IPS DF 6.9 (cell line): ENCODE measurements at regions not wholly inside any gene's neighbourhood (a gene's known extent, or its start where the extent isn't known, plus 50 kb on each side); places are given as distances from the start of the nearest gene placed in this dataset.

Experiments used
- DNase-seq: peaks from one replicate; pipeline ENCODE4 v3.0.0-alpha.2; 2013; ENCODE audit warnings: low read depth, low spot score
- H3K27ac ChIP-seq: one replicate; pipeline ENCODE4 v1.5.1; 2013; ENCODE audit warnings: low read length, control low read depth
- H3K27me3 ChIP-seq: 2 replicates; pipeline ENCODE4 v1.6.1; 2013; ENCODE audit warnings: mild to moderate bottlenecking, low read length; ENCODE audit not compliant: control insufficient read depth, insufficient read depth
- H3K36me3 ChIP-seq: 2 replicates; pipeline ENCODE4 v1.6.1; 2013; ENCODE audit warnings: low read length; ENCODE audit not compliant: control insufficient read depth, insufficient read depth
- H3K4me1 ChIP-seq: 2 replicates; pipeline ENCODE4 v1.6.1; 2013; ENCODE audit warnings: low read length; ENCODE audit not compliant: control insufficient read depth, insufficient read depth
- H3K4me3 ChIP-seq: 2 replicates; pipeline ENCODE4 v1.5.1; 2013; ENCODE audit warnings: mild to moderate bottlenecking, low read length
- H3K9me3 ChIP-seq: 2 replicates; pipeline ENCODE4 v1.6.1; 2013; ENCODE audit warnings: low read length, inconsistent platforms; ENCODE audit not compliant: control insufficient read depth, insufficient read depth
- WGBS: extraction: QIAGEN DNeasy Blood & Tissue Kit; methylation state at CpG from one replicate; pipeline ENCODE4 v1.1.7; 2013; ENCODE audit warnings: mixed read lengths, missing lambda C conversion rate; ENCODE audit not compliant: insufficient read length, insufficient coverage; 5-methylcytosine and 5-hydroxymethylcytosine counted together

- H3K27me3 ChIP-seq = no peaks in the 10 kb centered on the region
- no peak overlapping the region for H3K4me3 ChIP-seq
- H3K4me1 ChIP-seq = peaks cover 2% of the 10 kb centered on the region; the same call in 1 of the 2 replicates
- H3K36me3 ChIP-seq = no peaks in the 10 kb centered on the region
- WGBS = no CpG with 5 or more reads among the region's 10 CpGs
- no peak for DNase-seq
- H3K9me3 ChIP-seq = no peaks in the 10 kb centered on the region
- H3K27ac ChIP-seq = no peak overlapping the region
These were observed 253.0 kb upstream of the ADAMTS9 start for GRCh38 chr3:64940596-64941348.

- Histone ChIP-seq H3K27ac (no peak overlapping the region), H3K36me3 (no peaks in the 10 kb centered on the region), H3K9me3 (no peaks in the 10 kb centered on the region), H3K27me3 (no peaks in the 10 kb centered on the region), H3K4me3 (no peak overlapping the region), H3K4me1 (no peaks in the 10 kb centered on the region)
- no peak for DNase-seq
- no CpG with 5 or more reads among the region's 10 CpGs for WGBS
These were observed 252.1 kb upstream of the ADAMTS9 start for GRCh38 chr3:64939747-64940450.

GRCh38 chr3:64939309-64939708, 251.5 kb upstream of the ADAMTS9 start:
- Histone ChIP-seq H3K4me3 (no peak overlapping the region), H3K4me1 (no peaks in the 10 kb centered on the region), H3K9me3 (no peaks in the 10 kb centered on the region), H3K27me3 (no peaks in the 10 kb centered on the region), H3K36me3 (no peaks in the 10 kb centered on the region), H3K27ac (no peak overlapping the region)
- WGBS = no CpG with 5 or more reads among the region's 2 CpGs
- DNase-seq = no peak

GRCh38 chr3:64936556-64936955, 248.8 kb upstream of the ADAMTS9 start:
- no peaks in the 10 kb centered on the region for H3K27me3 ChIP-seq
- H3K4me1 ChIP-seq = no peaks in the 10 kb centered on the region
- no CpG with 5 or more reads among the region's 1 CpG for WGBS

GRCh38 chr3:64935971-64936370, 248.2 kb upstream of the ADAMTS9 start:
- no peak for DNase-seq
- no peak overlapping the region for H3K27ac ChIP-seq
- H3K27me3 ChIP-seq = no peaks in the 10 kb centered on the region
- no peaks in the 10 kb centered on the region; the same call in 1 of the 2 replicates for H3K9me3 ChIP-seq
- no peaks in the 10 kb centered on the region for H3K36me3 ChIP-seq
- no peaks in the 10 kb centered on the region for H3K4me1 ChIP-seq
- WGBS = no CpG with 5 or more reads among the region's 2 CpGs
- no peak overlapping the region for H3K4me3 ChIP-seq

More at GRCh38 chr3:64936556-64936955, 248.8 kb upstream of the ADAMTS9 start:
- H3K9me3 ChIP-seq = no peaks in the 10 kb centered on the region; the same call in 1 of the 2 replicates
- no peak for DNase-seq
- no peak overlapping the region for H3K4me3 ChIP-seq
- no peak overlapping the region for H3K27ac ChIP-seq
- H3K36me3 ChIP-seq = no peaks in the 10 kb centered on the region

GRCh38 chr3:64932666-64933342, 245.0 kb upstream of the ADAMTS9 start:
- Histone ChIP-seq H3K4me3 (no peak overlapping the region), H3K27me3 (no peaks in the 10 kb centered on the region)
- no CpG with 5 or more reads among the region's 8 CpGs for WGBS

GRCh38 chr3:64932016-64932518, 244.3 kb upstream of the ADAMTS9 start:
- H3K27ac ChIP-seq = no peak overlapping the region
- H3K4me3 ChIP-seq = no peak overlapping the region
- no CpG with 5 or more reads among the region's 2 CpGs for WGBS
- DNase-seq = no peak
- H3K36me3 ChIP-seq = no peaks in the 10 kb centered on the region
- no peaks in the 10 kb centered on the region for H3K27me3 ChIP-seq
- no peaks in the 10 kb centered on the region; the same call in 1 of the 2 replicates for H3K9me3 ChIP-seq
- H3K4me1 ChIP-seq = no peaks in the 10 kb centered on the region

More at GRCh38 chr3:64932666-64933342, 245.0 kb upstream of the ADAMTS9 start:
- Histone ChIP-seq H3K36me3 (no peaks in the 10 kb centered on the region), H3K27ac (no peak overlapping the region), H3K9me3 (no peaks in the 10 kb centered on the region; the same call in 1 of the 2 replicates), H3K4me1 (no peaks in the 10 kb centered on the region)
- no peak for DNase-seq

- no peaks in the 10 kb centered on the region for H3K4me1 ChIP-seq
- WGBS = no CpG with 5 or more reads among the region's 2 CpGs
- no peaks in the 10 kb centered on the region; the same call in 1 of the 2 replicates for H3K9me3 ChIP-seq
- H3K4me3 ChIP-seq = no peak overlapping the region
- no peaks in the 10 kb centered on the region for H3K27me3 ChIP-seq
- H3K27ac ChIP-seq = no peak overlapping the region
- no peaks in the 10 kb centered on the region for H3K36me3 ChIP-seq
- no peak for DNase-seq
These were observed 243.1 kb upstream of the ADAMTS9 start for GRCh38 chr3:64930891-64931290.

- Histone ChIP-seq H3K9me3 (no peaks in the 10 kb centered on the region; the same call in 1 of the 2 replicates), H3K4me1 (no peaks in the 10 kb centered on the region), H3K27me3 (no peaks in the 10 kb centered on the region), H3K4me3 (no peak overlapping the region), H3K36me3 (no peaks in the 10 kb centered on the region), H3K27ac (no peak overlapping the region)
- DNase-seq = no peak
- WGBS = no CpG with 5 or more reads among the region's 3 CpGs
These were observed 240.9 kb upstream of the ADAMTS9 start for GRCh38 chr3:64928683-64929082.

- Histone ChIP-seq H3K9me3 (no peaks in the 10 kb centered on the region; the same call in 1 of the 2 replicates), H3K4me1 (peaks cover 2% of the 10 kb centered on the region; the same call in 1 of the 2 replicates), H3K4me3 (no peak overlapping the region), H3K27me3 (no peaks in the 10 kb centered on the region), H3K36me3 (no peaks in the 10 kb centered on the region), H3K27ac (no peak overlapping the region)
- DNase-seq = no peak
- WGBS = no CpG with 5 or more reads among the region's 3 CpGs
These were observed 239.9 kb upstream of the ADAMTS9 start for GRCh38 chr3:64927689-64928088.
